ENCODE measurements at regions not wholly inside any gene's neighbourhood (a gene's known extent, or its start where the extent isn't known, plus 50 kb on each side); places are given as distances from the start of the nearest gene placed in this dataset.

- Histone ChIP-seq H3K27me3 (ENCODE audit: control insufficient read depth in 1 of 2, insufficient read depth in 2 of 2, low read length in 2 of 2) (no peaks in the 10 kb centered on the region), H3K4me3 (ENCODE audit: low read depth in 1 of 2, low read length in 2 of 2) (no peak overlapping the region), H3K36me3 (ENCODE audit: control insufficient read depth in 2 of 2, insufficient read depth in 2 of 2, low read length in 1 of 2) (no peaks in the 10 kb centered on the region), H3K9me3 (ENCODE audit: control insufficient read depth in 2 of 2, insufficient read depth in 1 of 2, low read depth in 1 of 2, low read length in 1 of 2) (no peaks in the 10 kb centered on the region), H3K27ac (ENCODE audit: low read depth in 2 of 2, low read length in 1 of 2) (no peak overlapping the region), H3K4me1 (ENCODE audit: control insufficient read depth in 2 of 2, insufficient read depth in 2 of 2, low read length in 1 of 2) (no peaks in the 10 kb centered on the region)
- 0 to 1% methylated on average over 1 of the region's 1 CpG for WGBS, 2 donors
Measured at GRCh38 chr10:55024713-55025112, 223.7 kb upstream of the PCDH15 start.

- Histone ChIP-seq H3K9me3 (ENCODE audit: control insufficient read depth in 2 of 2, insufficient read depth in 1 of 2, low read depth in 1 of 2, low read length in 1 of 2) (no peaks in the 10 kb centered on the region), H3K4me3 (ENCODE audit: low read depth in 1 of 2, low read length in 2 of 2) (no peak overlapping the region), H3K4me1 (ENCODE audit: control insufficient read depth in 2 of 2, insufficient read depth in 2 of 2, low read length in 1 of 2) (no peaks in the 10 kb centered on the region), H3K27ac (ENCODE audit: low read depth in 2 of 2, low read length in 1 of 2) (no peak overlapping the region), H3K27me3 (ENCODE audit: control insufficient read depth in 1 of 2, insufficient read depth in 2 of 2, low read length in 2 of 2) (no peaks in the 10 kb centered on the region), H3K36me3 (ENCODE audit: control insufficient read depth in 2 of 2, insufficient read depth in 2 of 2, low read length in 1 of 2) (no peaks in the 10 kb centered on the region)
- WGBS, 2 donors = 15 to 31% methylated on average over 2 of the region's 2 CpGs
Measured at GRCh38 chr10:55019439-55019838, 218.4 kb upstream of the PCDH15 start.

GRCh38 chr10:55013318-55013717 lies 212.3 kb upstream of the PCDH15 start:
- no peaks in the 10 kb centered on the region for H3K27me3 ChIP-seq (ENCODE audit: control insufficient read depth in 1 of 2, insufficient read depth in 2 of 2, low read length in 2 of 2)
- H3K9me3 ChIP-seq (ENCODE audit: control insufficient read depth in 2 of 2, insufficient read depth in 1 of 2, low read depth in 1 of 2, low read length in 1 of 2) = no peaks in the 10 kb centered on the region
- no peaks in the 10 kb centered on the region for H3K4me1 ChIP-seq (ENCODE audit: control insufficient read depth in 2 of 2, insufficient read depth in 2 of 2, low read length in 1 of 2)
- H3K4me3 ChIP-seq (ENCODE audit: low read depth in 1 of 2, low read length in 2 of 2) = no peak overlapping the region
- H3K27ac ChIP-seq (ENCODE audit: low read depth in 2 of 2, low read length in 1 of 2) = no peak overlapping the region
- no peaks in the 10 kb centered on the region for H3K36me3 ChIP-seq (ENCODE audit: control insufficient read depth in 2 of 2, insufficient read depth in 2 of 2, low read length in 1 of 2)

GRCh38 chr10:55002420-55002819 lies 201.4 kb upstream of the PCDH15 start:
- Histone ChIP-seq H3K36me3 (ENCODE audit: control insufficient read depth in 2 of 2, insufficient read depth in 2 of 2, low read length in 1 of 2) (no peaks in the 10 kb centered on the region), H3K4me3 (ENCODE audit: low read depth in 1 of 2, low read length in 2 of 2) (no peak overlapping the region), H3K27ac (ENCODE audit: low read depth in 2 of 2, low read length in 1 of 2) (no peak overlapping the region), H3K4me1 (ENCODE audit: control insufficient read depth in 2 of 2, insufficient read depth in 2 of 2, low read length in 1 of 2) (no peaks in the 10 kb centered on the region), H3K9me3 (ENCODE audit: control insufficient read depth in 2 of 2, insufficient read depth in 1 of 2, low read depth in 1 of 2, low read length in 1 of 2) (peaks cover 0 to 8% of the 10 kb centered on the region in 2 donors), H3K27me3 (ENCODE audit: control insufficient read depth in 1 of 2, insufficient read depth in 2 of 2, low read length in 2 of 2) (no peaks in the 10 kb centered on the region)

- Histone ChIP-seq H3K27me3 (ENCODE audit: control insufficient read depth in 1 of 2, insufficient read depth in 2 of 2, low read length in 2 of 2) (no peaks in the 10 kb centered on the region), H3K4me1 (ENCODE audit: control insufficient read depth in 2 of 2, insufficient read depth in 2 of 2, low read length in 1 of 2) (no peaks in the 10 kb centered on the region), H3K36me3 (ENCODE audit: control insufficient read depth in 2 of 2, insufficient read depth in 2 of 2, low read length in 1 of 2) (no peaks in the 10 kb centered on the region), H3K4me3 (ENCODE audit: low read depth in 1 of 2, low read length in 2 of 2) (no peak overlapping the region), H3K27ac (ENCODE audit: low read depth in 2 of 2, low read length in 1 of 2) (no peak overlapping the region), H3K9me3 (ENCODE audit: control insufficient read depth in 2 of 2, insufficient read depth in 1 of 2, low read depth in 1 of 2, low read length in 1 of 2) (peaks cover 0 to 8% of the 10 kb centered on the region in 2 donors)
- WGBS, 2 donors = 54 to 68% methylated on average over 1 of the region's 1 CpG
Measured at GRCh38 chr10:55001422-55001821, 200.4 kb upstream of the PCDH15 start.

- H3K4me1 ChIP-seq (ENCODE audit: control insufficient read depth in 2 of 2, insufficient read depth in 2 of 2, low read length in 1 of 2) = no peaks in the 10 kb centered on the region
- H3K27me3 ChIP-seq (ENCODE audit: control insufficient read depth in 1 of 2, insufficient read depth in 2 of 2, low read length in 2 of 2) = no peaks in the 10 kb centered on the region
- no peak overlapping the region for H3K4me3 ChIP-seq (ENCODE audit: low read depth in 1 of 2, low read length in 2 of 2)
- no peaks in the 10 kb centered on the region for H3K36me3 ChIP-seq (ENCODE audit: control insufficient read depth in 2 of 2, insufficient read depth in 2 of 2, low read length in 1 of 2)
- WGBS, 2 donors = 63 to 65% methylated on average over 2 of the region's 2 CpGs
- H3K9me3 ChIP-seq (ENCODE audit: control insufficient read depth in 2 of 2, insufficient read depth in 1 of 2, low read depth in 1 of 2, low read length in 1 of 2) = peaks cover 4 to 5% of the 10 kb centered on the region in 2 donors
- no peak overlapping the region for H3K27ac ChIP-seq (ENCODE audit: low read depth in 2 of 2, low read length in 1 of 2)
Measured at GRCh38 chr10:54993148-54993547, 192.1 kb upstream of the PCDH15 start.

GRCh38 chr10:54985732-54986131 lies 184.7 kb upstream of the PCDH15 start:
- no peak overlapping the region for H3K27ac ChIP-seq (ENCODE audit: low read depth in 2 of 2, low read length in 1 of 2)
- H3K4me1 ChIP-seq (ENCODE audit: control insufficient read depth in 2 of 2, insufficient read depth in 2 of 2, low read length in 1 of 2) = no peaks in the 10 kb centered on the region
- H3K36me3 ChIP-seq (ENCODE audit: control insufficient read depth in 2 of 2, insufficient read depth in 2 of 2, low read length in 1 of 2) = no peaks in the 10 kb centered on the region
- WGBS, 2 donors = 18 to 24% methylated on average over 1 of the region's 1 CpG
- no peaks in the 10 kb centered on the region for H3K27me3 ChIP-seq (ENCODE audit: control insufficient read depth in 1 of 2, insufficient read depth in 2 of 2, low read length in 2 of 2)
- H3K4me3 ChIP-seq (ENCODE audit: low read depth in 1 of 2, low read length in 2 of 2) = no peak overlapping the region
- peaks cover 4 to 5% of the 10 kb centered on the region in 2 donors for H3K9me3 ChIP-seq (ENCODE audit: control insufficient read depth in 2 of 2, insufficient read depth in 1 of 2, low read depth in 1 of 2, low read length in 1 of 2)

GRCh38 chr10:54983255-54983654 lies 182.2 kb upstream of the PCDH15 start:
- Histone ChIP-seq H3K27me3 (ENCODE audit: control insufficient read depth in 1 of 2, insufficient read depth in 2 of 2, low read length in 2 of 2) (no peaks in the 10 kb centered on the region), H3K4me1 (ENCODE audit: control insufficient read depth in 2 of 2, insufficient read depth in 2 of 2, low read length in 1 of 2) (no peaks in the 10 kb centered on the region), H3K4me3 (ENCODE audit: low read depth in 1 of 2, low read length in 2 of 2) (no peak overlapping the region), H3K9me3 (ENCODE audit: control insufficient read depth in 2 of 2, insufficient read depth in 1 of 2, low read depth in 1 of 2, low read length in 1 of 2) (no peaks in the 10 kb centered on the region), H3K36me3 (ENCODE audit: control insufficient read depth in 2 of 2, insufficient read depth in 2 of 2, low read length in 1 of 2) (no peaks in the 10 kb centered on the region), H3K27ac (ENCODE audit: low read depth in 2 of 2, low read length in 1 of 2) (no peak overlapping the region)

GRCh38 chr10:54962134-54962900 lies 161.3 kb upstream of the PCDH15 start:
- no peaks in the 10 kb centered on the region for H3K36me3 ChIP-seq (ENCODE audit: control insufficient read depth in 2 of 2, insufficient read depth in 2 of 2, low read length in 1 of 2)
- no peaks in the 10 kb centered on the region for H3K4me1 ChIP-seq (ENCODE audit: control insufficient read depth in 2 of 2, insufficient read depth in 2 of 2, low read length in 1 of 2)
- H3K9me3 ChIP-seq (ENCODE audit: control insufficient read depth in 2 of 2, insufficient read depth in 1 of 2, low read depth in 1 of 2, low read length in 1 of 2) = peaks cover 6 to 7% of the 10 kb centered on the region in 2 donors
- 65 to 66% methylated on average over 6 of the region's 6 CpGs for WGBS, 2 donors
- no peak overlapping the region for H3K27ac ChIP-seq (ENCODE audit: low read depth in 2 of 2, low read length in 1 of 2)
- no peaks in the 10 kb centered on the region for H3K27me3 ChIP-seq (ENCODE audit: control insufficient read depth in 1 of 2, insufficient read depth in 2 of 2, low read length in 2 of 2)
- no peak overlapping the region for H3K4me3 ChIP-seq (ENCODE audit: low read depth in 1 of 2, low read length in 2 of 2)

GRCh38 chr10:54961040-54961439 lies 160.0 kb upstream of the PCDH15 start:
- no peak overlapping the region for H3K27ac ChIP-seq (ENCODE audit: low read depth in 2 of 2, low read length in 1 of 2)
- WGBS, 2 donors = 83 to 87% methylated on average over 4 of the region's 4 CpGs
- H3K9me3 ChIP-seq (ENCODE audit: control insufficient read depth in 2 of 2, insufficient read depth in 1 of 2, low read depth in 1 of 2, low read length in 1 of 2) = peaks cover 6 to 7% of the 10 kb centered on the region in 2 donors
- H3K4me3 ChIP-seq (ENCODE audit: low read depth in 1 of 2, low read length in 2 of 2) = no peak overlapping the region
- H3K4me1 ChIP-seq (ENCODE audit: control insufficient read depth in 2 of 2, insufficient read depth in 2 of 2, low read length in 1 of 2) = no peaks in the 10 kb centered on the region
- no peaks in the 10 kb centered on the region for H3K27me3 ChIP-seq (ENCODE audit: control insufficient read depth in 1 of 2, insufficient read depth in 2 of 2, low read length in 2 of 2)
- H3K36me3 ChIP-seq (ENCODE audit: control insufficient read depth in 2 of 2, insufficient read depth in 2 of 2, low read length in 1 of 2) = no peaks in the 10 kb centered on the region

All from esophagus (tissue), 2 donors.